ENCODE measurements at regions not wholly inside any gene's neighbourhood (a gene's known extent, or its start where the extent isn't known, plus 50 kb on each side); places are given as distances from the start of the nearest gene placed in this dataset.

DNA sequence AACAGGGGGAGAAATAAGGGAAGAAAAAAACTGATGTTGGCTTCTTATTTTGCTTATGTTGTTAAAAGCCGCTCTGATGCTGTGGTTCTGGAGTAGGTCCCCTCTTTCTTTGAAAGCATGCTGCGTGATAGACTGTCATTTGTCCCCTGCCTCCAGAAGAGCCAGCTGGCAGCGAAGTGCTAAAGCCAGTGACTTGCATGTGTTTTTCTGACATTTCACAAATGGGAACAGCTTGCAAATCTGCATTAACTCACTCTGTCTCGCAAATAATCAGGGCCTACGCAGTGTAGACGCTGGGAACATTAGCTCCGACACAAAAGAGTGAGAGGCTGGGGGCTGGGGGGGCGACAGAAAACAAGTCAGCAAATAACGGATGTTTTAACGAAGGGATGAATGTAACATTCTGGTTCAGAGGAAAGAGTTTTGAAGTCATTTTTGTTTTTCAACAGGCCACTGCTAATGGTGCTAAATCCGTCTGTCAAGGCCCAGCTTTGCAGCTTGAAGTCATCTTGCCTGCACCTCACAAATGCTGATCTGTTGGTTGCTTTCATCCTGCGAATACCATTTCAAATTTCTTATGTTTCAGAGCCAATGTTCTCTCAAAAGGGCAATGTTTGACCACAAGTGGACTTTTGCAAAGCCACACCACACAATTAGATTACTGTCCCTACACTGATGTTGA, 68.8 kb upstream of the PIK3C3 start:
- Histone ChIP-seq H3K4me2 (ENCODE audit: low read length) (no peak overlapping the region), H3K9me2 (ENCODE audit: low read depth, low read length) (no peaks in the 10 kb centered on the region), H3K36me3 (ENCODE audit: insufficient read depth, low read length) (no peaks in the 10 kb centered on the region), H3F3A (ENCODE audit: insufficient read depth, low read length) (no peaks in the 10 kb centered on the region), H3K27ac (ENCODE audit: low read depth, low read length, poor library complexity, severe bottlenecking) (no peak overlapping the region), H3K27me3 (ENCODE audit: insufficient read depth, low read length) (no peaks in the 10 kb centered on the region), H3K79me2 (ENCODE audit: insufficient read depth, low read length) (no peaks in the 10 kb centered on the region), H2AFZ (ENCODE audit: low read length) (no peak overlapping the region), H4K20me1 (ENCODE audit: insufficient read depth, low read length) (no peaks in the 10 kb centered on the region), H3K4me1 (ENCODE audit: insufficient read depth, low read length, severe bottlenecking) (no peaks in the 10 kb centered on the region), H3K9me3 (ENCODE audit: low read length) (no peaks in the 10 kb centered on the region), H3K4me3 (ENCODE audit: low read depth, low read length, poor library complexity, severe bottlenecking) (no peak overlapping the region), H3K9ac (ENCODE audit: low read length) (no peak overlapping the region)
- TF ChIP-seq CTCF (IDR thresholded peaks at IDR 0.05; ENCODE audit: low read length) (no peak), EZH2 (IDR thresholded peaks at IDR 0.05; ENCODE audit: borderline replicate concordance, low read length) (no peak)

DNA sequence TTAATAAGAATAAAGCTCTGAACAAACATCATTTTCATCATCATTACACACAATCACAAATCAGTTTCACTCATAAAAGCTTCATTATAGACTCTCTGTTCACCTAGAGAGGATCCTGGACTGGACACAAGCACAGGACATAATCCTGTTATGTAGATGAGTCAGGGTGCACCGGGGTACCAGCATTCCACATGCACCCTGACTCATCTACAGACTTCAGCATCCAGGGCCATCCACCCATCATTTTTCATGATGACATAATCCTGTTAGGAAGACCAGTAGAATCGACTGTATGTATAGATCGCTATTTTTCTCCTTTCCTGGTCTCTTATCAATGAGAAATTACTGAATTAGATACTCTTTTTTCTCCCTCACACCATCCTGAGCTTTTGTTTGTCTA, 73.7 kb upstream of the PIK3C3 start:
- Histone ChIP-seq H3K4me1 (ENCODE audit: insufficient read depth, low read length, severe bottlenecking) (no peaks in the 10 kb centered on the region), H3K9me2 (ENCODE audit: low read depth, low read length) (no peaks in the 10 kb centered on the region), H3K9ac (ENCODE audit: low read length) (no peak overlapping the region), H4K20me1 (ENCODE audit: insufficient read depth, low read length) (no peaks in the 10 kb centered on the region), H3K27ac (ENCODE audit: low read depth, low read length, poor library complexity, severe bottlenecking) (no peak overlapping the region), H3K79me2 (ENCODE audit: insufficient read depth, low read length) (no peaks in the 10 kb centered on the region), H3F3A (ENCODE audit: insufficient read depth, low read length) (no peaks in the 10 kb centered on the region), H3K36me3 (ENCODE audit: insufficient read depth, low read length) (no peaks in the 10 kb centered on the region), H2AFZ (ENCODE audit: low read length) (no peak overlapping the region), H3K4me3 (ENCODE audit: low read depth, low read length, poor library complexity, severe bottlenecking) (no peak overlapping the region), H3K4me2 (ENCODE audit: low read length) (no peak overlapping the region), H3K9me3 (ENCODE audit: low read length) (no peaks in the 10 kb centered on the region), H3K27me3 (ENCODE audit: insufficient read depth, low read length) (no peaks in the 10 kb centered on the region)
- TF ChIP-seq CTCF (IDR thresholded peaks at IDR 0.05; ENCODE audit: low read length) (no peak), EZH2 (IDR thresholded peaks at IDR 0.05; ENCODE audit: borderline replicate concordance, low read length) (no peak)

- TF ChIP-seq CTCF (IDR thresholded peaks at IDR 0.05; ENCODE audit: low read length) (no peak), EZH2 (IDR thresholded peaks at IDR 0.05; ENCODE audit: borderline replicate concordance, low read length) (no peak)
- Histone ChIP-seq H3K9me3 (ENCODE audit: low read length) (no peaks in the 10 kb centered on the region), H3K4me3 (ENCODE audit: low read depth, low read length, poor library complexity, severe bottlenecking) (no peak overlapping the region), H3F3A (ENCODE audit: insufficient read depth, low read length) (no peaks in the 10 kb centered on the region), H3K79me2 (ENCODE audit: insufficient read depth, low read length) (no peaks in the 10 kb centered on the region), H4K20me1 (ENCODE audit: insufficient read depth, low read length) (no peaks in the 10 kb centered on the region), H3K9me2 (ENCODE audit: low read depth, low read length) (no peaks in the 10 kb centered on the region), H2AFZ (ENCODE audit: low read length) (no peak overlapping the region), H3K36me3 (ENCODE audit: insufficient read depth, low read length) (no peaks in the 10 kb centered on the region), H3K9ac (ENCODE audit: low read length) (no peak overlapping the region), H3K27ac (ENCODE audit: low read depth, low read length, poor library complexity, severe bottlenecking) (no peak overlapping the region), H3K4me1 (ENCODE audit: insufficient read depth, low read length, severe bottlenecking) (no peaks in the 10 kb centered on the region), H3K4me2 (ENCODE audit: low read length) (no peak overlapping the region), H3K27me3 (ENCODE audit: insufficient read depth, low read length) (no peaks in the 10 kb centered on the region)
Observed at GRCh38 chr18:41879256-41879655, 75.8 kb upstream of the PIK3C3 start.
